Spleen (tissue), 7 donors: ENCODE measurements at regions not wholly inside any gene's neighbourhood (a gene's known extent, or its start where the extent isn't known, plus 50 kb on each side); places are given as distances from the start of the nearest gene placed in this dataset.

Experiments
- CTCF ChIP-seq, 11 experiments: fragments of 200-600 bp in 7 of 11; fragments of 450-650 bp in 4 of 11; sonication (generic) in 4 of 11; IDR thresholded peaks in 8 of 11; conservative IDR thresholded peaks in 3 of 11; 1 replicate in 7 of 11; 2 replicates in 4 of 11; pipeline versions ENCODE4 v1.4.0 to v1.8.0; 2016 to 2021; ENCODE audit warnings: antibody characterized with exemption in 11 of 11, inconsistent platforms in 4 of 11, mild to moderate bottlenecking in 1 of 11
- POLR2A ChIP-seq, 3 donors: fragments of 450-650 bp; IDR thresholded peaks; one replicate each; pipeline ENCODE4 v1.5.1; 2017; ENCODE audit warnings: antibody characterized with exemption in 3 of 3, mild to moderate bottlenecking in 1 of 3
- donor health status: DM: no; HTN: no; CAD: no; lungs with moderate emphysema.
- donor health status: DM: no; HTN: no; CAD: no.
- donor health status: DM: no; HTN: no; CAD: no.

DNA sequence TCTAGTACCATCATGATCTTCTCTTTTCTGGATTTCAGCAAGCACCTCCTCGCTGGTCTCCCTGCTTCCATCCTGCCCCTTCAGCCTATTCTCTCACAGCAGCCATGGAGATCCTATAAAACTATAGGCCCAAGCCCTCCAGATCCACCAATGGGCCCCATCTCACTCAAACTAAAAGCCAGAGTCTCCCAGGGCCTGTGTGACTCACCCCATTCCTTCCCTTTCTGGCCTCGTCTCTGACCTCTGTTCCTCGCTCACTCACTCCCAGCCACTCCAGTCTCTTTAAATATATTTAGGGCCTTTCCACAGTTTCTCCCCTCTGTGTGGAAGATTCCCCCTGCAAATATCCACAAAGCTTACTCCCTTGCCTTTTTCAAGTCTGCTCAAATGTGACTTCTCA lies 89.7 kb downstream of the HSPH1 start:
- TF ChIP-seq CTCF (IDR thresholded peaks at IDR 0.05 in 8 of 11, conservative IDR thresholded peaks at IDR 0.05 in 3 of 11) (no peak), POLR2A (IDR thresholded peaks at IDR 0.05) (no peak)
